Vagina (tissue), 2 donors: ENCODE measurements at regions not wholly inside any gene's neighbourhood (a gene's known extent, or its start where the extent isn't known, plus 50 kb on each side); places are given as distances from the start of the nearest gene placed in this dataset.
"Not testable (repeated sequence)": the region's sequence is repeated elsewhere in the genome, so short reads cannot be mapped to it uniquely, and the experiment has no call there.

Experiments used
- CTCF ChIP-seq, 3 experiments: fragments of 450-650 bp in 2 of 3; fragments of 200-600 bp in 1 of 3; sonication (generic) in 1 of 3; IDR thresholded peaks; one replicate each; pipeline ENCODE4 v1.5.1; 2017 to 2019; ENCODE audit warnings: antibody characterized with exemption in 3 of 3, mild to moderate bottlenecking in 2 of 3, moderate library complexity in 2 of 3
- POLR2A ChIP-seq, 2 donors: fragments of 450-650 bp; IDR thresholded peaks; one replicate each; pipeline ENCODE4 v1.6.1; 2017; ENCODE audit warnings: antibody characterized with exemption in 2 of 2, mild to moderate bottlenecking in 2 of 2, moderate library complexity in 2 of 2

DNA sequence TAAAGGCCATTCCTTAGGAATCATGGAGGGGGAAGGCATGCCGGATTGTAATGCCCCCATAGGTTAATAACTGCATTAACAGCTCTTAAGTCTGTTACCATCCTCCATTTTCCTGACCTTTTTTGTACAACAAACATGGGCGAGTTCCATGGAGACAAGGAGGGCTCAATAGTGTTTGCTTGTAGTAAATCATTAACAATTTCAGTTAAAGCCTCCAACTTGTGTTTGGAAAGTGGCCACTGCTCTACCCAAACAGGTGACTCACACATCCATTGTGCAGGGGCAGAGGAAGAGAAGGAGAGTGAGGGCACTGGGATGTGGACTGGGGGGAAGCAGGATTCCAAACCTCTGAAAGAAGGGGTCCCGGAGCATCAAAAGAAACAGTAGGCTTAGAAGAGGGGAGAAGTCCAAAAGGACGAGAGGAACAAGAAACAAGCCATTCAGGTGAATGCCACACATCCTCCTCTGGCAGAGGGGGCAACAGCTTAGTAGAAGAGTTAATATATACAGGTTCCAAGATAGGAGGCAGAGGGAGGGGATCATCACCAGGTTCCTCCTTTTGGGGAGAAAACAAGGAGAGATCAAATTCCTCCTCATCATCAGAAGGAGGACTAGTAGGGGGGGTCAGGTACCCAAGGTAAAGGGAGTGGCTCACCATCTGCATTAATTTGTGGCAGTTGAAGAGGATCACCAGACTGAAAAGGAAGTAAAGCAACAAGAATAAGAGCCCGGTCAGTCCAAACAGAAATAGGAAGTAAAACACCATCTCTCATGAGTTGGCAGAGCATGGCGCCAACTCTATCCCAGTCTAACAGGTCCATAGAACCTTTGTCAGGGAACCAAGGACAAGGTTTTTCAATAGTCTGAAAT lies 189.4 kb upstream of the RAI14 start:
- not testable (repeated sequence) for TF ChIP-seq POLR2A, CTCF (IDR thresholded peaks at IDR 0.05)
